ENCODE measurements at regions not wholly inside any gene's neighbourhood (a gene's known extent, or its start where the extent isn't known, plus 50 kb on each side); places are given as distances from the start of the nearest gene placed in this dataset.

GRCh38 chr14:58912799-58913432, 275.2 kb downstream of the DACT1 start:
- TF ChIP-seq CTCF (IDR thresholded peaks at IDR 0.05 in 2 of 3, conservative IDR thresholded peaks at IDR 0.05 in 1 of 3; ENCODE audit: control insufficient read depth in 2 of 3, extremely low read depth in 1 of 3, insufficient read depth in 1 of 3, low read depth in 3 of 3, low read length in 3 of 3): no peak
- TF ChIP-seq RCOR1 (conservative IDR thresholded peaks at IDR 0.05; ENCODE audit: low read depth, low read length): no peak
- TF ChIP-seq CHD4 (IDR thresholded peaks at IDR 0.05): no peak
- no peak for TF ChIP-seq SP1 (IDR thresholded peaks at IDR 0.05; ENCODE audit: low read depth, low read length)

All from GM12878 (cell line).